GM18861 (cell line): ENCODE measurements at regions not wholly inside any gene's neighbourhood (a gene's known extent, or its start where the extent isn't known, plus 50 kb on each side); places are given as distances from the start of the nearest gene placed in this dataset.
"Not testable (repeated sequence)": the region's sequence is repeated elsewhere in the genome, so short reads cannot be mapped to it uniquely, and the experiment has no call there.

ENCODE experiments used
- ATAC-seq: cut with Tn5 transposase; IDR thresholded peaks from one replicate; pipeline ENCODE4 v1.9.1; 2021; ENCODE audit not compliant: unreplicated experiment

DNA sequence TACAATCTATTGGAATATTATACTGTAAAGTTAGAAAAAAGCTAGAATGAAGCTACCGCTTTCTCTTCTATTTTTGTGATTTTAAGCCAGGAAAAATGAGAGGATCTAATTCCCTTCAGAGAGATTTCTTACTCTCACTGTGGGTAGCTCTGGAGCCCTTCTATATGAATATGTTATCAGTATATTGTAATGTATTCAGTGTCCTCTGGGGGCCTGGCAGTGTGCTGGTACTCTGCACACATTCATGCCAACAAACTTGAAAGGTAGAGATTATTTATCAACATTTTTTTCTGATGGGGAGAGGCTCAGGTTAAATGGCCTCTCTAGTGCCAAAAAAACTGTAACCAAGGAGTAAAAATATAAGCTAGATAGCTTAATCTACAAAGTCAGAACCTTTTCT, 292.8 kb downstream of the TTC6 start:
- no peak for ATAC-seq

DNA sequence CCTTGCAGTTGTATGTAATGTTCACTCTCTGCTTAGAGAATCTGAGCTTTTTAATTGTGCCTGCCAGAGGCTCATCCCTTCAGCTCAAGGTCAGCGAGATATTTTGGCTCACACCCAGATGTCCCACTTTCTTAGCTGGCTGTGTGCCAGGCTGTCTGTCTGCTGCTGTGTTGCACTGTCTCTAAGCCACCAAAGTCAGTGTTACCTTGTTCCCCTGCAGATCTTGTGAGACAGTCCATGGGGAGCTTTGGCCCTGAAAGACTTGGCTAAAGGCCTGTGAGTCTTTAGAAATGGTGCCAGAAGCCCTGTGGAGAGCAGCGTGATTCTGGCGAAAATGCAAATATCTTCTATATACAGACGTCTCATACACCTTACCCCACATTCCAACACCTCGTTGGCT, 293.7 kb downstream of the TTC6 start:
- ATAC-seq = no peak

DNA sequence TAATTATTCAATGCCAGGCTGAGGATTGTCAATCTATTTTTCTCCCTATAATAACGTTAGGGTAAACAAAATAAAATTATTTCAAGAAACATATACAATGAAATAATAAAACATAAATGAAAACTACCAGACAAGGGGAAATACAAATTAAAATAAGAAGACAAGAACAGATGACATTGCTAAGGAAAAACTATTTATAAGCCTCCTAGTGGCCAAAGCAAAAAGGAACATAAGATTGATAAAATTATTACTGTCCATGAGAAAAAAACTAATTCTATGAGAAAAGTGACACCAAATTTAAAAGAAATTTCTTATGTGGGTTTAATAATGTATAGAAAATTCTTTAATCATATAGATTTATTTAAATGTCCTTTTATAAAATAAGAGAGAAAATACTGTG, 294.7 kb downstream of the TTC6 start:
- ATAC-seq = no peak

DNA sequence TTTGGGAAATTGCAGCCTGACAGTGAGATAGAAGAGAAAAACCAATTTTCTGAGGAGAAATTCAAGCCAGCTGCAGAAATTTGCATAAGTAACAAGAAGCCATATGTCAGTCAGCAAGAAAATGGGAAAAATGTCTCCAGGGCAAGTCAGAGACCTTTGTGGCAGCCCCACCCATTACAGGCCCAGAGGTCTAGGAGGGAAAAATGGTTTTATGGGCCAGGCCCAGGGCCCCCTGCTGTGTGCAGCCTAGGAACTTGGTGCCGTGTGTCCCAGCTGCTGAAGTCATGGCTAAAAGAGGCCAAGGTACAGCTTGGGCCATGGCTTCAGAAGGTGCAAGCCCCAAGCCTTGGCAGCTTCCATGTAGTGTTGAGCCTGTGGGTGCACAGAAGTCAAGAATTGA, 296.1 kb downstream of the TTC6 start:
- ATAC-seq = not testable (repeated sequence)

DNA sequence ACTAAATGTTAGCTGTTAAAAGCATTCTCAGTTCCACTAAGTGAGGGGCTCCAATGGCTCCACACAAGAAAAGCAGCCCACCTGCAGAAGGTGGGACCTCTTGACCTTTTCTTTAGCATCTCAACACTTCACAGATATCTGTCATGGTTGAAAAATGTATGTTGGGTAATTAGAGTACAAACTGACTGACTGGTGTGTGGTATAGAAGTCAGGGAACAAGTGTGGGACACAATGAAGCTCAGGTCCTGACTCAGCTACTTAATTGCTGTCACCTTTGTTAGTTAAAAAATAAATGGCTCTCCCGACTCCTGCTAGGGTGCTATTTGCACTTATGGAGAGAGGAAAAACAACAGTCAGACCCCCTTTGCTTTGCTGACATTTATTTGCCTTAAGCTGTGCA, 299.0 kb downstream of the TTC6 start:
- no peak for ATAC-seq

DNA sequence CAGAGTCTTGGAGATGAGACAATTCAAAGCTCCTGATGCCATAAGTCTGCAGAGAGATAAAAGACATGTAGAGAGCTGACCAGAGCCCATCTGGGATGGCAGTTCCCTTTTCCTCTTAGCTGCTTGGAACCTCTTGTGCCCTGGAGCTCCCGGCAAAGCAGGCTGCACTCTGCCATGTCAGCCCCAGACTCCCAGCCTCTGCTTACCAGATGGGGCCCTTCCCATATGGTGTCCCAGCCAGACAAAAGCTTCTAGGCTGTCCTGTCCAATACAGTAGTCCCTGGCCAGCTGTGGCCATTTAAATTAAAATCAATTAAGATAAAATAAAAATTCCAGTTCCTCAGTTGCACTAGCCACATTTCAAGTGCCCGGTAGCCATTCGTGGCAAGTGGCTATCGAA, 303.9 kb downstream of the TTC6 start:
- ATAC-seq = no peak

DNA sequence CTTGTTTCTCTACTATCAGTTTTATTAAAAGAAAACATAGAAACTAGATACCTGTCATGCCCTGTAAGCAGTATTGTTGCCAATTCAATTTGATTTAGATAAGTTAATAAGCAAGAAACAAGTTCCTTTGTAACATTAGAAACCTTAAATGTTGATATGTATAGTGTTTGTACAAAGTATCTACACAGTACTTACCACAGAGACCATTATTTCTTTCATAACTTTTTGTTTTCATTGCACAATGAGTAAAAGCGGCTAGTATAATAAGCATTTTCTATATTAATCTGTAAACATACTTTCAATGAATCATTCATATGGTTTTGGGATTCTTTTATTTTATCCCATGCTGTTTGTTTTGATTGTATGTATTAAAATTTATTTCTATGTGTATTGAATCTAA, 305.1 kb downstream of the TTC6 start:
- ATAC-seq = no peak

DNA sequence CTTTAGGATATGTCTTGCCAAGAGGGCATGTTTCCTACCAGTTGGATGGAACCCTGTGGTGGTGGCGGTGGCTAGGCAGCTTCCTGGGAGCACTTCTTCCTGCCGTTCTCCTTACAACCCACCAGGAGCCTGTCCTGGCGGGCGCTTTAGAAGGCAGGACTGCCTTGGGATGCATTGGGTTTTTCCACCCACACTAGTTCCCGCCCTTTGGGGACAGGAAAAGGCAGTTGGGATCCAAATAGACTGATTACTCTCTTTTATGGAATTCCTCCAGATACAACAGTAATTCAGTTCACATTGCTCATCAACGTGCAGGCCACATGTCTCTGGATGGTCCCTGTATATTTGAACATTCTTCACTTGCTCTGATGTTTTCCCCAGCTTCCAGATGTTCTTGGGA, 305.7 kb upstream of the SSTR1 start:
- no peak for ATAC-seq

DNA sequence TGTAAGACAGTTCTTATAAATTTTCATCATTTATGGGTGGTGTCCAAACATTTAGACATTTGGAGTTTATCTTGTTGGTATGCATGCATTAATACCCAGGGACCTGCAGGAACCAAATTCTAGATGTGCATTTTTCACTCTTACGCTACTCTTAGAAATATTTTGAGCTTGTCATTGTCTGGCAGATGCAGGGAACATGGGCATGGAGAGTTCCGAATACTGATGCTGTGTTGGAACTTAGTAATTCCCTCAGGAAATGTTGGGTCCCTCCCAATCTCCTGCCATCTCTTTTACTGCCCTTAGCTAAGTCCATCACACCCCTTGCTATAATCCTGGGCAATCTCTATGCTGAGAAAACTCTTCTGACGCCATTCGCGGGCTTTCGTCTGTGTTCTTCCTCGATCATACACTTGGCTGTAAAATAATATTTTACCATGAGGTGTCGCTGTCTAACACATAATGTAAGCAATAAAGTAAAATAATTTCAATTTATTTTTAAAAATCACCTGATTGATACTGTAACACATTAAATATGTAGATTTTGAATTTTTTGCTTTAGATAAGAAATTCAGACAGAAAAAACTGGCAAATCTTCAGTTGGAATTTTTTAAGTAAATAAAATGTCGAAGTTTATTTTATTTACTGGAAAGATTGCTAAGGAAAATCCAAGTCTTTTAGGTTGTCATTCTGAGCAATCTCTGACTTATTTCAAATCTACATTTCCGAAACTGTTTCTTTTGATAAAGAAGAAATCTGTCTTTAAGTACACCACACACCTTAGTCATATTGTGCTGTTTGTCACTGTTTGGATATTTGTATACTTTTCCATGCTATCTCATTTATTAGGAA, 304.1 kb upstream of the SSTR1 start:
- ATAC-seq = no peak

DNA sequence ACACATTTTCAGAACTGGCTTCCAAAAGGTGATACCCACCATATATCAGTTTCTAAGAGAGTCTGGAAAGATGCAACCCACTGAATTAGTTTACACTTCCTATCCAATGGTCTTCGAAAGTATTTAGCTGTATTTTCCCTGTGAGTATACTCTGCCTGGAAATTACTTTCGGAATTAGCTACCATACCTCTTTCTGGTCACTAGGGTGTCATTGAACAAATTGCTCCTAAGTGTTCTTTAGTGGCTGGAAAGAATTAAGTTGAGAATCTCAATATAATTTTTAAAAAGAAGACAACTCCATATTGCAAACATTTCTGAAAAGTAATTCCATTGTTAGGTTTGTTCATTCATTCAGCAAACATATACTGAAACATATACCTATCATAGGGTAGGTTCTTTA, 283.1 kb upstream of the SSTR1 start:
- no peak for ATAC-seq

DNA sequence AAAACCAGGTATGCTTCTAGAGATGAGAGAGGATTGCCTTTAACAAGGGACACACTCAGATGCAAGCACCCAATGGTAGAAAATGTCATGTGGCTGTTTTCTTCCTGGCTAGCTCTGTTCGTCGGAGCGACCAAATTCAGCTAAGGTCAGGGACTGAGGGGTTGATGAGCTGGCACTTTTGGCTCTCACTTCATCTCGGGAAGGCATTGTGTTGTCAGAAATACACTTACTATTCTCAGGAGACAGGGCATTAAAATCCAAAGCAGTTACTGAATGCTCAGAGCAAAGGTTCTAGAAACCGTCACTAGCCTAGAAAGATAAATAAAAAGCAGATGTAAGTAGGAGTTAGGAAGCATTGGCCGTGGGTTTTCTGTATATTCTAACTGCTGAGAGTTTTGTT, 275.7 kb upstream of the SSTR1 start:
- ATAC-seq = no peak

DNA sequence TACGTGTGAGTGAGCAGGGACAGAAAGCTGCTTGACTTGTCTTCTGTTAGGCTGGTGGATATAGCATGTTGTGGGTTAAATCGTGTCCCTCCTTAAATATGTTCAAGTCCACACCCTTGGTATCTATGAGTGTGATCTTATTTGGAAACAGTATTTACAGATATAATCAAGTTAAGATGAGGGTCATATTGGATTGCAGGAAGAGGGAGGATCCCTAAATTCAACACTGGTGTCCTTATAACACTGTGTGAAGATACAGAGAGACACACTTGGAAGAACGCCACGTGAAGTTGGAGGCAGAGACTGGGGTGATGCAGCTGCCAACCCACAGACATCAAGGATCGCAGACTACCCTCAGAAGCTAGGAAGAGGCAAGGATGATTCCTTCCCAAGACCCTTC, 275.2 kb upstream of the SSTR1 start:
- ATAC-seq = no peak

DNA sequence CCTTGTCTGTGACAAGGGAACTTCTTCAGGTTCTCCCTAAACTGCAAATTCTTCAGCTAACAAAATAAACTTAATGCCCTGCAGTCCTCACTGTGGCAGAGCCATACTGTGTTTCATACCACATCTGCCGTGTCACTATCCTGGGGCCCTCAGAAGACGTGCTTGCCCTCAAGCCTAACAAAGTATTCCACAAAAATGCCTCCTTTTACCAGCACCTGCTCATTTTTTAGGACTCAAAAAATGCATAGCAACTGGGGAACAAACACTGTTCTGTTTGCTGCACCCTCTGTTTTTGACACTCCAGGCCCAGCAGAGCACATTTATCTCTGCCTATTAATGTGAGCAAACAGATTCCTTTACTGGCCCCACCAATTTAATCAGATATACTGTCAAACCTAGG, 270.7 kb upstream of the SSTR1 start:
- ATAC-seq = no peak

DNA sequence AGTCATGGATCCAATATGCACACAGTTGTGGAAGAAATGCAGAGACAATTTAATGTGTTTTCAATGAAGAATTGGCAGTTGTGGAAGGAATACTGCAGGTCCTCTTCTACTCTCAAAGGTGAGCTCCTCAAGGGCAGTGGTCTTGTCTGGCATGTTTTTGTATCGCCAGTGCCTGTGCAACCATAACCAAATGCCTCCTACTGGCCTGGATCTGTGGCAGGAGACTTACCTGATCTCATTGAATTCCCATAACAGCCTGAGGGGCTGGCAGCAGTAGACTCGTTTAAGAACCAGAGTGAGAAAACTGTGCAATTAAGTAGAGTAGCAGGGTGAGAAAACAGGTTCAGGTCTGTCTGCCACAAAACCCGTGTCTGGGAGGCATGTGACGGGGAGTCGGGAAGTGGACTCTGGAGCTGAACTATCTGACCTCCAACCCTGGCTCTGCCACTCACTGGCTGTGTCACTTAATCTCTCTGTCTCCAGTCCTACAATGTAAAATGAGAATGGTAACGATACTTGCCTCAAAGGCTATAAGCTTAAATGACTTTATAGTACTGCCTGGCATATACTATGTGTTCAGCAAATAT, 268.2 kb upstream of the SSTR1 start:
- ATAC-seq = no peak

DNA sequence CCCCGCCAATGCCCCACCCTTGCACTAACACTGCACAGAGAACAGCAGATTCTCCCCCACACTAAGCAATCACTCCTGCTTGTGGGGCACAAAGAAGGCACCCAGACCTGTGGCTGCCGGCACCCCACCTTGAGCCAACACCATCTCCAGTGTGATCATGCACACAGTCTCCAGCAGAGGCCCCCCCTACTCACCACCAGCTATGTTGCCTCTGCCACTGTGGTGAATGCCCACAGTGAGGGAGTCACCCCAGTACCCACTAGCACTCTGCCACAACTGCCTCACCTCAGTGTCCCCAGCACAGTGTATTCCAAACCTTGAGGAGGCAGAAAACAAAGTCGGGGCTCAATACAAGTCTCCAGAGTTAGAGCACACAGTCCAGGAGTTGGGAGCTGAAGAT, 261.7 kb upstream of the SSTR1 start:
- ATAC-seq = no peak

DNA sequence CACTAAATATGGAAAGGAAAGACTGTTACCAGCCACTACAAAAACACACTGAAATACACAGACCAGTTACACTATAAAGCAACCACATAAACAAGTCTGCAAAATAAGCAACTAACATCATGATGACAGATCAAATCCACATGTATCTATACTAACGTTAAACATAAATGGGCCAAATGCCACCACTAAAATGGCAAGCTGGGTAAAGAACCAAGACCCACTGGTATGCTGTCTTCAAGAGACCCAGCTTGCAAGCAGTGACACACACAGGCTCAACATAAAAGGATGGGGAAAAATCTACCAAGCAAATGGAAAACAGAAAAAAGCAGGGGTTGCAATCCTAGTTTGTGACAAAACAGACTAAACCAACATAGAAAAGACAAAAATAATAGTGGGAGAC, 260.9 kb upstream of the SSTR1 start:
- ATAC-seq = no peak

DNA sequence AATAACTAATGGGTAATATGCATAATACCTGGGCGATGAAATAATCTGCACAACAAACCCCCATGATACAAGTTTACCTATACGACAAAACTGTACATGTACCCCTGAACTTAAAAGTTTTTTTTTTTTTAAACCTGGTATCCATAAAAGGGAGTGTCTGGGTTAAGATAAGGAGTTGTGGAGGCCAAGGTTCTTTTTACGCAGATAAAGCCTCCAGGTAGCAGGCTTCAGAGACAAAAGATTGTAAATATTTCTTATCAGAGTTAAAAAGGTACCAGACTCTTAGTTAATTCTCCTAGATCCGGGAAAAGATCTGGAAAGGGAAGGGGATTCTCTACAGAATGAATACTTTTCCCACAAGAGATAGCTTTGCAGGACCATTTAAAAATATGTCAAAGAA, 259.4 kb upstream of the SSTR1 start:
- ATAC-seq = no peak

DNA sequence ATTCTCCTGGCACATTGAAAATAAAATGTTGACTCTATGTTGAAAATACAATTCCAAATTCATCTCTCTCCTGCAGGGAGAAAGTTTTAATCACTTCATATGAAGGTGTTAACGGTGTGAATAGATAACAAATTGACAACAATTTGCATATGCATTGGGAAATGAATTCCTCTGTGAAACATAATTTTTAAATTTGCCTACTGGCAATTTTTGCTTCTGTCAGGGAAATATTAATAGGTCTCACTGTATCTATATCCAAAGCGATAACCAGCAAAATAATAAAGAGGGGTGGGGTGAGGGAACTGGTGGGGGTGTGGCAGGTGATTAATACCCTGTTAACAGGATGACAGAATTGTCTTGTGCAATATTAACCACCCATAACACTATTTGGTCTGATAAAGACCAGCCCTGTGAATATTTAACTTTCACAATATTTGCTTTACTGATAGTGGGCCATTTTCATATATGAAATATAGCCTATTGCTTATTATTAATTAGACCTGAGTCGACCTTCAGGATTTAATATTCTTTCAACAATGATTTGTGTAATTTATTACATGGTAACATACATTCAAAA, 239.0 kb upstream of the SSTR1 start:
- ATAC-seq = no peak

DNA sequence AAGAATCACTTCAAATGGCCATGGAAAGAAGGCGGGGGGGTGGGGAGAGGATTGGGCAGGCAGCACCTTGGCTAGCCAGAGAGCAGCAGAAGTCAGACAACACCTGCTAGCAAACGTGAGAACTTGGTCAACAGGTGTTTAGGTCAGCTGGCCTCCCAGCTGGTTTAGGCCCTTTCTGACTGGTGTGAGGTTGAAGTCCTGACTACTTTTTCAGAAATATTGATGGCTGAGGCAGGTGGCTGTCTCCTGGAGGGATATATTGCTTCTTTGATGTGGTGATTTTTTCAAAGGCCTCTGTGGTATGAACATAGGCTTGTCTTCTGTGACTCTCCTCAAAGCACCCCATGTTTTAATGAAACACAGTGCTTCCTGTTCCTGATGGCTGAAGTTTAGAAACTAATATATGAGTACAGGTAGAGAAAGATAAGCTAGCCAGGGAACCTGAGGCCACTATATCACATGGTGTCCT, 238.2 kb upstream of the SSTR1 start:
- no peak for ATAC-seq

DNA sequence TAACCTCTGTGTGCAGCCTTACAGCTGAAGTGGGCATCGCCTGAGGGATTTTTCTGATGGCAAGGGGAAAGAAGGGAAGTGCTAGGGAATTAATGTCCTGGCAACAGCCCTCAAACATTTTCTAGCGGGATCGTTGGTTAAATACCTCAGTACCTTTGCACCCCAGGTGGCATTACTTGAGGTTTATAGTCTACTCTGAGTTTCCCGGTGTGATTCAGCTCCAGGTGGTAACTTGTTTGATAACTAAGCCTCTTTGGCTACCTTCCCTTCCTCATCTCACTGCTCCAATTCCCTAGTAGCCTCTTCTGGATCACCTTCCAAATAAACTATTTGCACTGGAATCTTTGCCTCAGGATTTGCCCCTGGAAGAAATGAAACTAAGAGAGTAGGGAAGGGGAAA, 237.0 kb upstream of the SSTR1 start:
- ATAC-seq = no peak

DNA sequence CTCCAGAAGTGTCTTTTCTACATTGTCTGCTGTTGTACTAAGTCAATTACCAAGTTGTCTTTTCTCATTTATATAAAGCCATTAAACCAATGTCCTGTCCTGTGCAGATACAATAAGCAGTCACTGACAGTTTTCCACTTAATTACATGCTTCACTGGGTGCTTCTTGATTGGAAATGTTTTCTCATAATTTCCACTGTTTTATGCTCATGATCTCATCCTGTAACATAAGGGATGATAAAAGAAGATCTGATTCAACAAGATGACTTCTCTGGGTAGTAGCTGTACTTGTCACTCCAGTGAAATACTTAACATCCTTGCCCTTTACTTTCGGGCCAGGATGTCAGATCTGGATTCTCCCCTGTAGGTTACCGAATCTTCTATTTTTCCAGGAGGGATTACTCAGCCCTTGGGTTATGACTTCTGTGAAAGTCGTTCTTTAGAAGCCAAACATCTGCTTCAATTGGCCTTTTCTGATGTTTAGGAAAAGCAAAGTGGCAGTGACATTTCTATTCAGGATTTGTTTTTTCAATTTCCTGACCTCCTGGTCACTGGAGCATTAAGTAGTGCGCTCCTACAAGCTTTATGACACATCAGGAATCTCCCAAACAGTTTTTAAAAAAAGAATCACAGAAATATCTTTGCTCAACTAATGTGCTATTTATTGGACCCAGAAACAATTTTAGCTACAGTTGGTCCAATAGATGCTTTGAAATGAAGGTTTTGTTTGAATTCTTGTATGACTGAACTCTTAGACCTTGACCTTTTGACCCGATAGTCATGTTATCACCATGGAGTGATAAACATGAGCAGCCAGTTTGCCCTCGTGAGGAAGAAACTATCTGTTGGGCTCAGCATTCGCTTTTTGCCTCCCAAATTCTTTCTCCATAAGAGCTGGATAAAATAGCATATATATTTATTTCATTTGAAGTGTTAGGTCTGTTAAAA, 234.5 kb upstream of the SSTR1 start:
- no peak for ATAC-seq
